Gastroesophageal sphincter (tissue), 4 donors: ENCODE measurements at regions not wholly inside any gene's neighbourhood (a gene's known extent, or its start where the extent isn't known, plus 50 kb on each side); places are given as distances from the start of the nearest gene placed in this dataset.

Experiments used
- ATAC-seq: fragments of 150-250 bp; one replicate; pipeline ENCODE4 v1.9.1; 2016; ENCODE audit warnings: mild to moderate bottlenecking, moderate library complexity
- H3K27ac ChIP-seq, 4 donors: fragments of 200-600 bp; sonication (generic) in 3 of 4; 1 replicate in 3 of 4; 2 replicates in 1 of 4; pipeline ENCODE4 v1.5.1; 2016 to 2019
- H3K27me3 ChIP-seq: fragments of 200-600 bp; sonication (generic); one replicate; pipeline ENCODE4 v1.5.1; 2019
- H3K36me3 ChIP-seq, 2 donors: fragments of 200-600 bp; sonication (generic); one replicate each; pipeline ENCODE4 v1.5.1; 2019; ENCODE audit warnings: control low read depth in 1 of 2
- H3K4me1 ChIP-seq, 3 donors: fragments of 200-600 bp; sonication (generic); 1 replicate in 2 of 3; 2 replicates in 1 of 3; pipeline ENCODE4 v1.5.1; 2016 to 2019; ENCODE audit warnings: control low read depth in 2 of 3
- H3K4me3 ChIP-seq, 2 donors: fragments of 200-600 bp; sonication (generic); one replicate each; pipeline ENCODE4 v1.5.1; 2019; ENCODE audit warnings: mild to moderate bottlenecking in 1 of 2, moderate library complexity in 1 of 2
- H3K9me3 ChIP-seq, 3 donors: fragments of 200-600 bp; sonication (generic); one replicate each; pipeline ENCODE4 v1.5.1; 2017 to 2019; ENCODE audit warnings: control low read depth in 2 of 3
- CTCF ChIP-seq, 4 experiments: fragments of 200-600 bp in 2 of 4; fragments of 450-650 bp in 2 of 4; sonication (generic) in 1 of 4; IDR thresholded peaks; one replicate each; pipeline ENCODE4 v1.5.1; 2017 to 2019; ENCODE audit warnings: antibody characterized with exemption in 4 of 4, mild to moderate bottlenecking in 2 of 4, moderate library complexity in 2 of 4
- EP300 ChIP-seq: sonication (generic); formaldehyde crosslinking; IDR thresholded peaks from one replicate; pipeline ENCODE4 v1.6.1; 2017; ENCODE audit warnings: antibody characterized with exemption, mild to moderate bottlenecking
- POLR2A ChIP-seq, 2 donors: fragments of 450-650 bp; IDR thresholded peaks; one replicate each; pipeline ENCODE4 v1.6.1; 2017; ENCODE audit warnings: antibody characterized with exemption in 2 of 2, mild to moderate bottlenecking in 2 of 2, moderate library complexity in 1 of 2
- POLR2AphosphoS5 ChIP-seq: sonication (generic); formaldehyde crosslinking; IDR thresholded peaks from one replicate; pipeline ENCODE4 v1.6.1; 2017; ENCODE audit warnings: antibody characterized with exemption
- WGBS, 2 donors: methylation state at CpG; one replicate each; pipeline ENCODE4 v1.1.5; 2018; ENCODE audit warnings: low coverage in 1 of 2; 5-methylcytosine and 5-hydroxymethylcytosine counted together

GRCh38 chr5:124905256-124906130 lies 159.1 kb upstream of the ZNF608 start:
- H3K36me3 ChIP-seq = no peaks in the 10 kb centered on the region
- no peak for ATAC-seq
- H3K9me3 ChIP-seq = no peaks in the 10 kb centered on the region
- peak overlapping the region in 3 of 4 donors; percentile 77 to 81 (median 81) for H3K27ac ChIP-seq
- H3K4me3 ChIP-seq = no peak overlapping the region
- no peak for TF ChIP-seq POLR2A (IDR thresholded peaks at IDR 0.05)
- TF ChIP-seq CTCF (IDR thresholded peaks at IDR 0.05) = no peak
- TF ChIP-seq EP300 = no peak
- no peak for TF ChIP-seq POLR2AphosphoS5
- H3K27me3 ChIP-seq = no peaks in the 10 kb centered on the region
- WGBS, 2 donors = 86 to 88% methylated on average over 2 of the region's 2 CpGs
- peaks cover 10 to 66% (median 26%) of the 10 kb centered on the region in 3 donors for H3K4me1 ChIP-seq

GRCh38 chr5:124906339-124907097 lies 160.1 kb upstream of the ZNF608 start:
- H3K27me3 ChIP-seq = no peaks in the 10 kb centered on the region
- peak overlapping the region; percentile 29 to 81 (median 79) for H3K27ac ChIP-seq
- TF ChIP-seq EP300 = no peak
- peak; percentile 92 for TF ChIP-seq POLR2AphosphoS5
- TF ChIP-seq CTCF (IDR thresholded peaks at IDR 0.05) = peak in 2 of 4 experiments; percentile 4 to 37
- 0% methylated on average over 3 to 4 of the region's 6 CpGs for WGBS, 2 donors
- no peak overlapping the region for H3K4me3 ChIP-seq
- H3K36me3 ChIP-seq = no peaks in the 10 kb centered on the region
- H3K4me1 ChIP-seq = peaks cover 10 to 72% (median 26%) of the 10 kb centered on the region in 3 donors
- peak; percentile 92 for ATAC-seq
- no peaks in the 10 kb centered on the region for H3K9me3 ChIP-seq

GRCh38 chr5:124907098-124907644 lies 160.7 kb upstream of the ZNF608 start:
- peak; percentile 38 for ATAC-seq
- Histone ChIP-seq H3K27ac (peak overlapping the region; percentile 29 to 81 (median 79)), H3K27me3 (no peaks in the 10 kb centered on the region), H3K9me3 (no peaks in the 10 kb centered on the region), H3K4me1 (peaks cover 7 to 65% (median 25%) of the 10 kb centered on the region in 3 donors), H3K4me3 (no peak overlapping the region), H3K36me3 (no peaks in the 10 kb centered on the region)
- TF ChIP-seq EP300 (no peak), POLR2AphosphoS5 (no peak), CTCF (IDR thresholded peaks at IDR 0.05) (no peak), POLR2A (IDR thresholded peaks at IDR 0.05) (no peak)
- WGBS, 2 donors = 33 to 88% methylated on average over 3 to 12 of the region's 12 CpGs

GRCh38 chr5:124908581-124909451 lies 162.4 kb upstream of the ZNF608 start:
- peak overlapping the region in 1 of 4 donors; percentile 77 for H3K27ac ChIP-seq

More at GRCh38 chr5:124908581-124909451, 162.4 kb upstream of the ZNF608 start:
- Histone ChIP-seq H3K36me3 (no peaks in the 10 kb centered on the region), H3K9me3 (no peaks in the 10 kb centered on the region), H3K4me3 (no peak overlapping the region), H3K4me1 (peaks cover 7 to 60% (median 20%) of the 10 kb centered on the region in 3 donors), H3K27me3 (no peaks in the 10 kb centered on the region)
- no peak for TF ChIP-seq EP300
- TF ChIP-seq CTCF (IDR thresholded peaks at IDR 0.05) = no peak
- TF ChIP-seq POLR2AphosphoS5 = no peak
- no peak for TF ChIP-seq POLR2A (IDR thresholded peaks at IDR 0.05)
- 45 to 46% methylated on average over 5 to 7 of the region's 7 CpGs for WGBS, 2 donors
- ATAC-seq = no peak
